SK-N-MC (cell line): ENCODE measurements at regions not wholly inside any gene's neighbourhood (a gene's known extent, or its start where the extent isn't known, plus 50 kb on each side); places are given as distances from the start of the nearest gene placed in this dataset.

Experiments used
- EZH2 ChIP-seq: fragments of 200-600 bp; sonication (generic); IDR thresholded peaks from one replicate; pipeline ENCODE4 v1.6.1; 2017; ENCODE audit warnings: antibody characterized with exemption
- POLR2AphosphoS5 ChIP-seq: IDR thresholded peaks from 2 replicates; pipeline ENCODE4 v1.6.1; 2012; ENCODE audit warnings: mild to moderate bottlenecking, low read depth, low read length, borderline replicate concordance

GRCh38 chr10:83182076-83182475, 957.2 kb upstream of the GHITM start:
- no peak for TF ChIP-seq EZH2
- no peak for TF ChIP-seq POLR2AphosphoS5
